WTC11 (cell line): ENCODE measurements at regions not wholly inside any gene's neighbourhood (a gene's known extent, or its start where the extent isn't known, plus 50 kb on each side); places are given as distances from the start of the nearest gene placed in this dataset.

Source experiments
- ATAC-seq: fragments of 200-7000 bp; cut with Tn5 transposase; 2 replicates; pipeline ENCODE4 v1.10.0; 2021; ENCODE audit warnings: mild to moderate bottlenecking, moderate library complexity
- CTCF ChIA-PET: fragments of 300-600 bp; sonication (Branson Sonifier 250); formaldehyde crosslinking; loops from one replicate; lab custom pipeline; 2021; ENCODE audit warnings: antibody characterized with exemption; lab: Charles Lee
- POLR2A ChIA-PET: fragments of 350-600 bp; sonication (Branson Sonifier 250); formaldehyde crosslinking; loops from one replicate; lab custom pipeline; 2021; ENCODE audit warnings: antibody characterized with exemption; lab: Charles Lee
- DNase-seq: peaks from one replicate; pipeline ENCODE4 v3.0.0; 2021; ENCODE audit warnings: low spot score
- H3K27ac Mint-ChIP-seq: 2 replicates; pipeline ENCODE4 v1.8.0; 2021; ENCODE audit warnings: mixed read lengths
- H3K27me3 Mint-ChIP-seq: 2 replicates; pipeline ENCODE4 v1.8.0; 2021; ENCODE audit warnings: low read depth, mild to moderate bottlenecking, moderate library complexity, mixed read lengths
- H3K36me3 Mint-ChIP-seq: 2 replicates; pipeline ENCODE4 v1.8.0; 2021; ENCODE audit warnings: mixed read lengths
- H3K4me1 Mint-ChIP-seq: 2 replicates; pipeline ENCODE4 v1.8.0; 2022; ENCODE audit warnings: mixed read lengths
- H3K4me3 Mint-ChIP-seq: 2 replicates; pipeline ENCODE4 v1.8.0; 2021; ENCODE audit warnings: mild to moderate bottlenecking, moderate library complexity, mixed read lengths
- H3K9me3 Mint-ChIP-seq: 2 replicates; pipeline ENCODE4 v1.8.0; 2021; ENCODE audit warnings: mixed read lengths
- ATF1 ChIP-seq: sonication (generic); formaldehyde crosslinking; IDR thresholded peaks from 2 replicates; pipeline ENCODE4 v1.8.1; 2023; ENCODE audit warnings: mild to moderate bottlenecking, moderate library complexity, missing genetic modification reagents
- FOXP4 ChIP-seq: sonication (generic); formaldehyde crosslinking; IDR thresholded peaks from 2 replicates; pipeline ENCODE4 v1.8.0; 2022; ENCODE audit warnings: mild to moderate bottlenecking, missing genetic modification reagents
- GRHL2 ChIP-seq: fragments of 250-450 bp; sonication (Bioruptor Pico); IDR thresholded peaks from 2 replicates; pipeline ENCODE4 v1.8.0; 2022; ENCODE audit warnings: mild to moderate bottlenecking, moderate library complexity; ENCODE audit not compliant: insufficient replicate concordance, severe bottlenecking
- HMGA2 ChIP-seq: fragments of 250-450 bp; sonication (Bioruptor Pico); IDR thresholded peaks from 2 replicates; pipeline ENCODE4 v1.4.0; 2021; ENCODE audit warnings: mild to moderate bottlenecking, moderate library complexity
- JUN ChIP-seq: sonication (generic); formaldehyde crosslinking; IDR thresholded peaks from 2 replicates; pipeline ENCODE4 v1.8.0; 2023; ENCODE audit warnings: mild to moderate bottlenecking, missing genetic modification reagents
- KAT7 ChIP-seq: sonication (generic); formaldehyde crosslinking; IDR thresholded peaks from 2 replicates; pipeline ENCODE4 v1.8.1; 2023; ENCODE audit warnings: missing genetic modification reagents, mild to moderate bottlenecking, borderline replicate concordance
- MLX ChIP-seq: sonication (generic); formaldehyde crosslinking; IDR thresholded peaks from 2 replicates; pipeline ENCODE4 v1.8.1; 2023; ENCODE audit warnings: mild to moderate bottlenecking, missing genetic modification reagents, moderate library complexity
- MXD4 ChIP-seq: fragments of 250-450 bp; sonication (Bioruptor Pico); IDR thresholded peaks from 2 replicates; pipeline ENCODE4 v1.8.0; 2021; ENCODE audit warnings: mild to moderate bottlenecking, moderate library complexity, borderline replicate concordance
- NFATC4 ChIP-seq: fragments of 250-450 bp; sonication (Bioruptor Pico); IDR thresholded peaks from 2 replicates; pipeline ENCODE4 v1.9.0; 2021; ENCODE audit warnings: mild to moderate bottlenecking
- NFYB ChIP-seq: sonication (generic); formaldehyde crosslinking; conservative IDR thresholded peaks from 2 replicates; pipeline ENCODE4 v1.8.0; 2022; ENCODE audit warnings: low read depth, missing genetic modification reagents
- NR1H2 ChIP-seq: sonication (generic); formaldehyde crosslinking; IDR thresholded peaks from 2 replicates; pipeline ENCODE4 v1.9.0; 2021; ENCODE audit warnings: mild to moderate bottlenecking, moderate library complexity, missing genetic modification reagents
- NR2C2 ChIP-seq: sonication (generic); formaldehyde crosslinking; IDR thresholded peaks from 2 replicates; pipeline ENCODE4 v1.8.0; 2022; ENCODE audit warnings: mild to moderate bottlenecking, missing genetic modification reagents
- PRRX2 ChIP-seq: fragments of 250-450 bp; sonication (Bioruptor Pico); IDR thresholded peaks from 2 replicates; pipeline ENCODE4 v1.8.0; 2021; ENCODE audit warnings: mild to moderate bottlenecking
- SOX15 ChIP-seq: fragments of 250-450 bp; sonication (Bioruptor Pico); IDR thresholded peaks from 2 replicates; pipeline ENCODE4 v1.9.0; 2021; ENCODE audit warnings: mild to moderate bottlenecking
- TP53 ChIP-seq: sonication (generic); formaldehyde crosslinking; IDR thresholded peaks from 2 replicates; pipeline ENCODE4 v1.8.1; 2023; ENCODE audit warnings: mild to moderate bottlenecking, missing genetic modification reagents
- USF1 ChIP-seq: sonication (generic); formaldehyde crosslinking; IDR thresholded peaks from 2 replicates; pipeline ENCODE4 v1.8.0; 2022; ENCODE audit warnings: mild to moderate bottlenecking, missing genetic modification reagents
- ZBTB21 ChIP-seq: sonication (generic); formaldehyde crosslinking; IDR thresholded peaks from 2 replicates; pipeline ENCODE4 v1.8.1; 2023; ENCODE audit warnings: mild to moderate bottlenecking, missing genetic modification reagents, borderline replicate concordance
- ZNF138 ChIP-seq: sonication (generic); formaldehyde crosslinking; conservative IDR thresholded peaks from 2 replicates; pipeline ENCODE4 v1.8.1; 2022; ENCODE audit warnings: mild to moderate bottlenecking, moderate library complexity, missing genetic modification reagents
- ZNF263 ChIP-seq: sonication (generic); formaldehyde crosslinking; IDR thresholded peaks from 2 replicates; pipeline ENCODE4 v1.8.1; 2022; ENCODE audit warnings: low read depth, mild to moderate bottlenecking, moderate library complexity, missing genetic modification reagents
- ZNF416 ChIP-seq: fragments of 250-450 bp; sonication (Bioruptor Pico); IDR thresholded peaks from 2 replicates; pipeline ENCODE4 v1.9.0; 2021; ENCODE audit warnings: mild to moderate bottlenecking, inconsistent platforms
- ZSCAN18 ChIP-seq: fragments of 250-450 bp; sonication (Bioruptor Pico); IDR thresholded peaks from 2 replicates; pipeline ENCODE4 v2.1.2; 2022; ENCODE audit warnings: mild to moderate bottlenecking, moderate library complexity
- TF ChIP-seq, protein P1 (sequence below): sonication (generic); formaldehyde crosslinking; IDR thresholded peaks from 2 replicates; pipeline ENCODE4 v1.8.0; 2022; ENCODE audit warnings: mild to moderate bottlenecking, missing genetic modification reagents
- TF ChIP-seq, protein P2 (sequence below): sonication (generic); formaldehyde crosslinking; IDR thresholded peaks from 2 replicates; pipeline ENCODE4 v1.8.1; 2022; ENCODE audit warnings: mild to moderate bottlenecking, moderate library complexity, missing genetic modification reagents
- TF ChIP-seq, protein P3 (sequence below): fragments of 250-450 bp; sonication (Bioruptor Pico); IDR thresholded peaks from 2 replicates; pipeline ENCODE4 v1.9.0; 2021; ENCODE audit warnings: mild to moderate bottlenecking
- TF ChIP-seq, protein P4 (sequence below): sonication (generic); formaldehyde crosslinking; IDR thresholded peaks from 2 replicates; pipeline ENCODE4 v1.8.1; 2023; ENCODE audit warnings: mild to moderate bottlenecking, missing genetic modification reagents, borderline replicate concordance
- TF ChIP-seq, protein P5 (sequence below): sonication (generic); formaldehyde crosslinking; conservative IDR thresholded peaks from 2 replicates; pipeline ENCODE4 v1.8.1; 2022; ENCODE audit warnings: mild to moderate bottlenecking, missing genetic modification reagents

GRCh38 chr11:92845805-92846204 is 123.6 kb upstream of the MTNR1B start:
- ChIA-PET POLR2A (no interaction called here), CTCF (no interaction called here)
- H3K4me3 Mint-ChIP-seq = no peak overlapping the region
- no peaks in the 10 kb centered on the region for H3K27me3 Mint-ChIP-seq
- no peaks in the 10 kb centered on the region for H3K9me3 Mint-ChIP-seq
- TF ChIP-seq, protein P1, sequence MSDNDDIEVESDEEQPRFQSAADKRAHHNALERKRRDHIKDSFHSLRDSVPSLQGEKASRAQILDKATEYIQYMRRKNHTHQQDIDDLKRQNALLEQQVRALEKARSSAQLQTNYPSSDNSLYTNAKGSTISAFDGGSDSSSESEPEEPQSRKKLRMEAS (CRISPR knock-in tag) = no peak
- TF ChIP-seq USF1 (no peak), NR2C2 (CRISPR knock-in tag) (no peak), JUN (no peak), ATF1 (CRISPR knock-in tag) (no peak), HMGA2 (no peak), GRHL2 (no peak), PRRX2 (CRISPR knock-in tag) (no peak), NFATC4 (no peak)
- TF ChIP-seq, protein P2, sequence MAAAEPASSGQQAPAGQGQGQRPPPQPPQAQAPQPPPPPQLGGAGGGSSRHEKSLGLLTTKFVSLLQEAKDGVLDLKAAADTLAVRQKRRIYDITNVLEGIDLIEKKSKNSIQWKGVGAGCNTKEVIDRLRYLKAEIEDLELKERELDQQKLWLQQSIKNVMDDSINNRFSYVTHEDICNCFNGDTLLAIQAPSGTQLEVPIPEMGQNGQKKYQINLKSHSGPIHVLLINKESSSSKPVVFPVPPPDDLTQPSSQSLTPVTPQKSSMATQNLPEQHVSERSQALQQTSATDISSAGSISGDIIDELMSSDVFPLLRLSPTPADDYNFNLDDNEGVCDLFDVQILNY (CRISPR knock-in tag) = no peak
- TF ChIP-seq, protein P3, sequence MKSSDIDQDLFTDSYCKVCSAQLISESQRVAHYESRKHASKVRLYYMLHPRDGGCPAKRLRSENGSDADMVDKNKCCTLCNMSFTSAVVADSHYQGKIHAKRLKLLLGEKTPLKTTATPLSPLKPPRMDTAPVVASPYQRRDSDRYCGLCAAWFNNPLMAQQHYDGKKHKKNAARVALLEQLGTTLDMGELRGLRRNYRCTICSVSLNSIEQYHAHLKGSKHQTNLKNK = no peak
- H3K27ac Mint-ChIP-seq = no peak overlapping the region
- peaks cover 10% of the 10 kb centered on the region; the same call in 1 of the 2 replicates for H3K36me3 Mint-ChIP-seq
- ATAC-seq (no peak), DNase-seq (no peak)
- peaks cover 23% of the 10 kb centered on the region for H3K4me1 Mint-ChIP-seq

- Mint-ChIP-seq H3K9me3 (no peaks in the 10 kb centered on the region), H3K4me3 (no peak overlapping the region), H3K4me1 (peaks cover 20% of the 10 kb centered on the region), H3K36me3 (peaks cover 10% of the 10 kb centered on the region; the same call in 1 of the 2 replicates), H3K27ac (no peak overlapping the region), H3K27me3 (no peaks in the 10 kb centered on the region)
- ATAC-seq (no peak), DNase-seq (no peak)
- POLR2A ChIA-PET = interaction anchor here (0.6 kb wide), 1 partner anchor 10 kb away, joined by 3 read pairs; no protein-coding TSS in a partner anchor
- CTCF ChIA-PET = no interaction called here
- no peak for TF ChIP-seq FOXP4 (CRISPR knock-in tag)
- TF ChIP-seq, protein P4, sequence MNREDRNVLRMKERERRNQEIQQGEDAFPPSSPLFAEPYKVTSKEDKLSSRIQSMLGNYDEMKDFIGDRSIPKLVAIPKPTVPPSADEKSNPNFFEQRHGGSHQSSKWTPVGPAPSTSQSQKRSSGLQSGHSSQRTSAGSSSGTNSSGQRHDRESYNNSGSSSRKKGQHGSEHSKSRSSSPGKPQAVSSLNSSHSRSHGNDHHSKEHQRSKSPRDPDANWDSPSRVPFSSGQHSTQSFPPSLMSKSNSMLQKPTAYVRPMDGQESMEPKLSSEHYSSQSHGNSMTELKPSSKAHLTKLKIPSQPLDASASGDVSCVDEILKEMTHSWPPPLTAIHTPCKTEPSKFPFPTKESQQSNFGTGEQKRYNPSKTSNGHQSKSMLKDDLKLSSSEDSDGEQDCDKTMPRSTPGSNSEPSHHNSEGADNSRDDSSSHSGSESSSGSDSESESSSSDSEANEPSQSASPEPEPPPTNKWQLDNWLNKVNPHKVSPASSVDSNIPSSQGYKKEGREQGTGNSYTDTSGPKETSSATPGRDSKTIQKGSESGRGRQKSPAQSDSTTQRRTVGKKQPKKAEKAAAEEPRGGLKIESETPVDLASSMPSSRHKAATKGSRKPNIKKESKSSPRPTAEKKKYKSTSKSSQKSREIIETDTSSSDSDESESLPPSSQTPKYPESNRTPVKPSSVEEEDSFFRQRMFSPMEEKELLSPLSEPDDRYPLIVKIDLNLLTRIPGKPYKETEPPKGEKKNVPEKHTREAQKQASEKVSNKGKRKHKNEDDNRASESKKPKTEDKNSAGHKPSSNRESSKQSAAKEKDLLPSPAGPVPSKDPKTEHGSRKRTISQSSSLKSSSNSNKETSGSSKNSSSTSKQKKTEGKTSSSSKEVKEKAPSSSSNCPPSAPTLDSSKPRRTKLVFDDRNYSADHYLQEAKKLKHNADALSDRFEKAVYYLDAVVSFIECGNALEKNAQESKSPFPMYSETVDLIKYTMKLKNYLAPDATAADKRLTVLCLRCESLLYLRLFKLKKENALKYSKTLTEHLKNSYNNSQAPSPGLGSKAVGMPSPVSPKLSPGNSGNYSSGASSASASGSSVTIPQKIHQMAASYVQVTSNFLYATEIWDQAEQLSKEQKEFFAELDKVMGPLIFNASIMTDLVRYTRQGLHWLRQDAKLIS (CRISPR knock-in tag) = no peak
- TF ChIP-seq SOX15 = no peak
- no peak for TF ChIP-seq PRRX2 (CRISPR knock-in tag)
- no peak for TF ChIP-seq MXD4 (CRISPR knock-in tag)
- no peak for TF ChIP-seq NR2C2 (CRISPR knock-in tag)
- no peak for TF ChIP-seq NR1H2 (CRISPR knock-in tag)
- no peak for TF ChIP-seq ZNF138 (CRISPR knock-in tag)
- TF ChIP-seq, protein P5, sequence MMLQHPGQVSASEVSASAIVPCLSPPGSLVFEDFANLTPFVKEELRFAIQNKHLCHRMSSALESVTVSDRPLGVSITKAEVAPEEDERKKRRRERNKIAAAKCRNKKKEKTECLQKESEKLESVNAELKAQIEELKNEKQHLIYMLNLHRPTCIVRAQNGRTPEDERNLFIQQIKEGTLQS (CRISPR knock-in tag) = no peak
- TF ChIP-seq ATF1 (CRISPR knock-in tag) = no peak
- TF ChIP-seq KAT7 (CRISPR knock-in tag) = no peak
- no peak for TF ChIP-seq ZSCAN18
- no peak for TF ChIP-seq ZNF263 (CRISPR knock-in tag)
- TF ChIP-seq ZNF416 (CRISPR knock-in tag) = no peak
- TF ChIP-seq GRHL2 = no peak
- TF ChIP-seq MLX (CRISPR knock-in tag) = no peak
- no peak for TF ChIP-seq TP53 (CRISPR knock-in tag)
- no peak for TF ChIP-seq ZBTB21
- no peak for TF ChIP-seq NFYB
These were observed 122.8 kb upstream of the MTNR1B start for GRCh38 chr11:92846491-92847125.
